Testis (tissue), 2 donors: ENCODE measurements at regions not wholly inside any gene's neighbourhood (a gene's known extent, or its start where the extent isn't known, plus 50 kb on each side); places are given as distances from the start of the nearest gene placed in this dataset.

ENCODE experiments used
- POLR2A ChIP-seq: fragments of 450-650 bp; IDR thresholded peaks from one replicate; pipeline ENCODE4 v1.6.1; 2017; ENCODE audit warnings: antibody characterized with exemption, mild to moderate bottlenecking, moderate library complexity
- TF ChIP-seq, protein P1 (sequence below), 3 experiments: fragments of 450-650 bp in 2 of 3; fragments of 200-600 bp in 1 of 3; sonication (generic) in 1 of 3; IDR thresholded peaks; one replicate each; pipeline ENCODE4 v1.5.1; 2016 to 2019; ENCODE audit warnings: antibody characterized with exemption in 3 of 3, mild to moderate bottlenecking in 2 of 3, moderate library complexity in 1 of 3

DNA sequence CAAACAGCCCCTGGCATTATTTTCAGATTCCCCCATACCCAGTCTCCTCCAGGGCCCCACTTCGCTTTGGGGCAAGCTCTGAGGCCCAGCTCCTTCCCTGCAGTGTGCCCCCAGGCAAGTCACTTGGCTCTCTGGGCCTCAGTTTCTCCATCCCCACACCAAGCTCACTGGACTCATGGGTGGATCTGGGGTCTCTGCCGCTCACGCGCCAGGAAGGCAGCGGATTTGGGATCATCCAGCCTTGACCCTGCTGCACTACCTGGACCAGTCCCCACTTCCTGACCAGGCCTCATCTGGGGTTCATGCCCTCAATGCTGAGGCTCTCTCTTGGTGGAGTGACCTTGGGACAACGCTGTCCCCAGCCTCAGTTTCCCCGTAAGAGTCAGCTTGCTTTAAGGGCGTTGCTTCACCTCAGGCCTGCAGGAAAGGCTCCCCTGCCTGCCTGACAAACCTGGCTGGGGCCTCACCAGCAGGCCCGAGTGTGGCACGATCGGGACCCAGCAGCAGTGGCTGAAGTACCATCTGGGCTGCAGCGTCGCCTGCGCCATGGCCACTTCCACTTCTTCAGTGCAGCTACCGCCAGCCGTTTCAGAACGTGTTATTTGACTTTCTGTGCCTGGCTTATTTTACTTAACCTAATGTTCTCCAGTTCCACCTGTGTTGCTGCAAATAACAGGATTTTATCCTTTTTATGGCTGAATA lies 519.6 kb upstream of the SEMA6A start:
- TF ChIP-seq, protein P1, sequence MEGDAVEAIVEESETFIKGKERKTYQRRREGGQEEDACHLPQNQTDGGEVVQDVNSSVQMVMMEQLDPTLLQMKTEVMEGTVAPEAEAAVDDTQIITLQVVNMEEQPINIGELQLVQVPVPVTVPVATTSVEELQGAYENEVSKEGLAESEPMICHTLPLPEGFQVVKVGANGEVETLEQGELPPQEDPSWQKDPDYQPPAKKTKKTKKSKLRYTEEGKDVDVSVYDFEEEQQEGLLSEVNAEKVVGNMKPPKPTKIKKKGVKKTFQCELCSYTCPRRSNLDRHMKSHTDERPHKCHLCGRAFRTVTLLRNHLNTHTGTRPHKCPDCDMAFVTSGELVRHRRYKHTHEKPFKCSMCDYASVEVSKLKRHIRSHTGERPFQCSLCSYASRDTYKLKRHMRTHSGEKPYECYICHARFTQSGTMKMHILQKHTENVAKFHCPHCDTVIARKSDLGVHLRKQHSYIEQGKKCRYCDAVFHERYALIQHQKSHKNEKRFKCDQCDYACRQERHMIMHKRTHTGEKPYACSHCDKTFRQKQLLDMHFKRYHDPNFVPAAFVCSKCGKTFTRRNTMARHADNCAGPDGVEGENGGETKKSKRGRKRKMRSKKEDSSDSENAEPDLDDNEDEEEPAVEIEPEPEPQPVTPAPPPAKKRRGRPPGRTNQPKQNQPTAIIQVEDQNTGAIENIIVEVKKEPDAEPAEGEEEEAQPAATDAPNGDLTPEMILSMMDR (IDR thresholded peaks at IDR 0.05), result no peak
- no peak for TF ChIP-seq POLR2A
